Activated T-cell treated with anti-CD3 and anti-CD28 coated beads, Interleukin-2, amount 50 U/mL, for 1 hour (primary cell): ENCODE measurements at regions not wholly inside any gene's neighbourhood (a gene's known extent, or its start where the extent isn't known, plus 50 kb on each side); places are given as distances from the start of the nearest gene placed in this dataset.
"Not testable (repeated sequence)": the region's sequence is repeated elsewhere in the genome, so short reads cannot be mapped to it uniquely, and the experiment has no call there.

Source experiments
- DNase-seq: peaks from one replicate; pipeline ENCODE4 v3.0.0-alpha.2; 2020

DNA sequence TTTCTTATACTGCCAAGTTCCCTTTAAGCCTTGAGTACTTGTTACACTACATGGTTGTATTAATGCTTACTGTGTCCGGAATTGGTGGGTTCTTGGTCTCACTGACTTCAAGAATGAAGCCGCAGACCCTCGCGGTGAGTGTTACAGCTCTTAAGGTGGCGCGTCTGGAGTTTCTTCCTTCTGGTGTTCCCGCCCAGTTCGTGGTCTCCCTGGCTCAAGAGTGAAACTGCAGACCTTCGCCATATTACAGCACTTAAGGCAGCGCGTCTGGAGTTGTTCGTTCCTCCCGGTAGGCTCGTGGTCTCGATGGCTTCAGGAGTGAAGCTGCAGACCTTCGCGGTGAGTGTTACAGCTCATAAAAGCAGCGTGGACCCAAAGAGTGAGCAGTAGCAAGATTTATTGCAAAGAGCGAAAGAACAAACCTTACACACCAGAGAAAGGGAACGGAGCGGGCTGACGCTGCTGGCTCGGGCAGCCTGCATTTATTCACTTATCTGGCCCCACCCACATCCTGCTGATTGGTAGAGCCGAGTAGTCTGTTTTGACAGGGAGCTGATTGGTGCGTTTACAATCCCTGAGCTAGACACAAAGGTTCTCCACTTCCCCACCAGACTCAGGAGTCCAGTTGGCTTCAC lies 1171.3 kb upstream of the B3GALT2 start:
- DNase-seq, result not testable (repeated sequence)

DNA sequence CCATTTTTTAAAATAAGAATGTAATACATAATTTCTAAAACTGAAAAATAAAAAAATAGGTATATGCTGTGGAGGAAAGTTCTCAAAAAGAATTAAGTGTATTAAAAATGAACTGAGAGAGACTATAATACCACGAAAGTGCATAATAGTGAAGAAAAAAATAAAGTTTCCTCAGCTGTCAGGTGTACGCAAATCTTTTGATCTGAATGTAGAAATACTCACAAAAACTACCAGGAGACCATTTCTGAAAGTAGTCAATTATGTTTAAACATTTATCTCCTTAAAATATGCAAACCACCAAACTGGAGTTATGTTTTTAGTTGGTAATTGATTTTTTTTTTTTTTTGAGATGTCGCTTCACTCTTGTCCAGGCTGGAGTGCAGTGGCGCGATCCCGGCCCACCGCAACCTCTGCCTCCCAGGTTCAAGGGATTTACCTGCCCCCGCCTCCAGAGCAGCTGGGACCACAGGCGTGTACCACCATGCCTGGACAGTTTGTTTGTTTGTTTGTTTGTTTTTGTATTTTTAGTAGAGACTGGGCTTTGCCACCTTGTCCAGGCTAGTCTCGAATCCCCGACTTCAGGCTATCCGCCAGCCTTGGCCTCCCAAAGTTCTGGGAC lies 1169.2 kb upstream of the B3GALT2 start:
- DNase-seq, result no peak

DNA sequence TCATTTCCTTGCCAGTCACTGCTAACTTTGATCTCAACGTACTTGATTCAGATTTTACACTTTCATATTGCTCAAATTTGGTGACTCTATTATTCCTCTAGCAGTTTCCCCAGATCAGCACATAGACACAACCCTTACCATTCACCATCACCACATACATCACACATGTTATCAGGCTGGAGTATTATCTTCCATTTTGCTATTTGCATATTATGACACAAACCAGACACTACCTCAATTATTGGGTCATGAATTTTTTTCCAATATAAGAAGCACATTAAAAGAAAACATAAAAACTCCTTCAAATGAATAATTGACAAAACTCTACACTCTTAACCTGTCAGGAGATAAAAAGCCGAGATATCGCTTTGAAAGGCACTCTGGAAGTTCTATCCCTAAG lies 1166.7 kb upstream of the B3GALT2 start:
- no peak for DNase-seq

DNA sequence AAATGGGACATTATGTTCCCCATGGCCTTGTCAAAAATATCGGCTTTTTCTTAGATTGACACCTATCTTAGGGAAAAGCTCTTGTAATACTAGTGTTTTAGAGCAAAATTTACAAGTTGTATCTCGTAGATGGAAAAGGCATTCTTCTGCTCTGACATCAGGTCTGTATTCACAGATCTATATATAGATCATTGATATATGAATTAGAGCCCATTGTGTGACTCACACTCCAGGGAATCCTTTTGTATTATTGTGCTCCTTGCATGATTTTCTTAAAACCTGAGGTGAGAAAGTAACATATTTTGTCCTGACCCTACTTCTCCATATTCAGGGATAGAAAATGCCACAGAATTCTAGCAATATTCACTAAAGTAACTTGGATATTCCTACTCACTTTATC lies 1160.8 kb upstream of the B3GALT2 start:
- DNase-seq, result no peak

DNA sequence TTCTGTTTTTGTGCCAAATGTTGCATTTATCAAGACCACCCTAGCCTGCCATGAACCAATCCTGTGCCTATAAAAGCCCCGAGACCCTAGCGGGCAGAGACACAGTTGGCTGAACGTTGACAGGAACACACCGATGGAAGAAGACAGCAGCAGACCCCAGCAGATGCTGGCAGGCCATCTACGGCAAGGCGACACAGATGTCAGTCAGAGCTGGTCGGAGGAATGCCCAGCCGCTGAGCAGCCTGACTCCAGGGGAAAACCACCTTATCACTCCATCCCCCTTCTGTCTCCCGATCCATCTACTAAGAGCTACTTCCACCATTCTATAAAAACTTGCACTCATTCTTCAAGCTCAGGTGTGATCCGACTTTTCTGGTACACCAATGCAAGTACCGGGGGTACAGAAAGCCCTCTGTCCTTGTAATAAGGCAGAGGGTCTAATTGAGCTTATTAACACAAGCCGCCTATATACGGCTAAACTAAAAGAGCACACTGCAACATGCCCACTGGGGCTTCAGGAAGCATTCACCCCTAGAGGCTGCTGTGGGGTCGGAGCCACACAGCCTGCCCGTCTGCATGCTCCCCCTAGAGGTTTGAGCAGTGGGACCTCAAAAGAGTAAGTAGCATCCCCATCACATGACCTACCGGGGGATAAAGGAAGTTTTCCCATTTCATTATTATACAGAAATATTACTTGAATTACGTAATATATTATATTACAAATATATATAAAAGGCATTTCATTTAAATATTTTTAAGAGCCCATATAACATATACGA lies 1156.3 kb upstream of the B3GALT2 start:
- DNase-seq, result no peak

DNA sequence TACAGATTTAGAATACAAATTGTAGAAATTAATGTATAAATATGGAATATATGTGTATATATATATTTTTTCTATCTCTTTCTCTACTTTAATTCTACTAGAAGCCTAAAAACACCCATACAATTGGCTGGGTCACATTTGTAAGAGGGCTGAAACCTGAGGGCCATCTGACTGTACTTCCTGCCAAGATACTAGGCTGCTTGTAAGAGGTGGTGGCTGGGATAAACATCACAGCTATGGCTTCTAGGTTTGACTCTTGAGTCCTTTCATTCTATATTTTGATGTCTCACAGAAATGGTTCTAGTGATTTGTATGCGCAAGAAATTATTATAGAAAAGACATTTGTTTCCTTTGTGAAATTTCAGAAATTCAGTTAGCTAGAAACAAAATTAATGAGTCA lies 1155.2 kb upstream of the B3GALT2 start:
- no peak for DNase-seq

DNA sequence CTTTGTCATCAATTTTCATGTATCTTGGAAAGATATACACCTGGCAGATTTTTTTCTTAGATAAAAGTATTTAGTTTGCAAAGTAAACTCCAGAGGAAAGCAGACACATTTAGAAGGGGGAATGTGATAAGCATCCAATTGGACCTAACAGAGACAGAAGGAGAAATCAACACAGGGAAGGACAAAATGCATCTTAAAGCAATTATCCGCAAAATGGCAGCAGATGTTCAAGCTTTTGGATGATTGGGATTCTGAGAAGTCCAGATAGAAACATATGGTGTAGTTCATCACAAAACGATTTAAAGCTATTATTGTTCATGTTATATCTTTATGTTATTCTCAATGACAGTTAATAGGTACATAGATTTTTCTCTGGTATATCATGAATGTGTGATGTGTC lies 1153.1 kb upstream of the B3GALT2 start:
- no peak for DNase-seq

DNA sequence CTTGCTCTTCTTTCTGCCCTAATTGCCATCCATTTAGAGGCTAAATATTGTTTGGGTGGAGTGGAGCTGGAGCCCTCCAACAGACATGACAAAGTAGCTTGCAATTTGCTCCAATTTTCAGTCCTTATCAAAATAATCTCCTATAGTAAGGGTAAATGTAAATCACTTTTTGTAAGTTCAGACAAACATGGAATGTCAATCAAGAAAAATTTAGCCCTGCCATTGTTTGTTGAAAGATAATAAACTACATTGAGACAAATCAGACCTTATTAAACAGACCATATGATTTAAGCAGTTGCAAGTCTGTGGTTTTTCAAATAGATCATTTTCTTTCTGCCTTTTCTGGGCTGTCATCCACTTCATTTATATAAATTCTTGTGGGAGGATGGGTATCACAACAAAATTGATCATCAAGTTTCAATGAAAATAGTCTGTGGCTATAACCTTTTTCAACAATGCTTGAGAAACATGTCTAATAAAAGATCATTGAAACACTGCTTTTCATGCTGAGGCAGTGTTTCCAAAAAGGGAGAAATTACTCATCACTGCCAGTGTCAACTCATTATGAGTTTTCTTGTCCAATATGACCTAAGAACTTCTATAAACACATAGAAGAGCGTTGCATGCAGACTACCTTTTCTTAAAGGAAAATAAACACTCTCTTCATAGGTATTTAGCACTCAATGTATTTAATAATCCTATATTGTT lies 1152.0 kb upstream of the B3GALT2 start:
- no peak for DNase-seq

DNA sequence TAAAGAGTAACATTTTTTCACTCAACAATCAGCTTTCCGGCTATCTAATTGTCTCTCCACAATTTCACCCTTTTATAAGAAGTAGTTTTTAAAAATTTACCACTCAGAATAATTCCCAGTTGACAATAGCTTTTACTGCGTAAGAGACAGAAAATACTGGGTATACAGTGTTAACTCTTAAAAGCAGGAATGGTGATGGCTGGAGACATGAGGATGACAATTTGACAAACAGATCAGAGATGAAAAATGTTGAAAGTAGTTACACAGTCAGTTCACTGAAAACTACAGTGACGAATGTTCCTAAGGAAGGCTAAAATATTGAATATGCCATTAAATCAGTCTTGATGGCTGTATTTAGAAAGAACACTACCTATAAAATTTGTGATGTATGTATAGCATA lies 1146.8 kb upstream of the B3GALT2 start:
- no peak for DNase-seq

DNA sequence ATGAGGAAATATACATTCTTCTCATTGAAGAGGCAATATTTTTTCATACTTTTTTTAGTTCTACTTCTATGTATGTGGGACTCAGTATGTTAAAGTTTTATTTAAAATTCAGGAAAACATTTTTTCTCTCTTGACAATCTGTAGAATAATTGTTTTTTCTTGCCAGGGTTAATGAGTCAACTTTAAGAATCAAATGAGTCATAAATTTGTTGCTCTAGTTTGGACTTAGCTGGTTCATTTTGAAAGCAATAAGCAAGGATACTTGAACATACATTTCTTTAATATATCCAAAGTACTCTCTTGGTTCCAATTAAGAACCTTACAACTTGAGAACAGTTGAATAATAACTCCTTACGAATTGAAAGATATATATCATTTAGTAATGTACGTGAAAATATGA lies 1145.3 kb upstream of the B3GALT2 start:
- DNase-seq, result no peak

DNA sequence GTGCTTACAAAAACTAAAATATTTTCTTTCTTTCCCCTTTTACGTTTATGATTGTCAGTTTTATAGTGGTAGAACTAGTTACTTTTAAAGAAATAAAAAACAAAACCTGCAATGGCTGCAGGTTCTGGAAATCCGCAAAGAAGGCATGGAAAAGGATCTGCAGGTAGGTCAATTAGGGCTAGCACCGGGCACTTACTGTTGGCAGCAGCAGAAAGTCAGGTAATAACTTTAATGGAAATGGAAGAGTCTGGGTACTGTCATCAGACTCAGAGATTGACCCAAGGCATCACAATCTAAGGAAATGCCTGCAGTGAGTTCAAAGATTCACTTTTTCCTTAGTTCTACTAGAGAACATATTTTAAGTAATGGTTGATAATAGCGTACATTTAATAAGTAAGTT lies 1136.3 kb upstream of the B3GALT2 start:
- no peak for DNase-seq

DNA sequence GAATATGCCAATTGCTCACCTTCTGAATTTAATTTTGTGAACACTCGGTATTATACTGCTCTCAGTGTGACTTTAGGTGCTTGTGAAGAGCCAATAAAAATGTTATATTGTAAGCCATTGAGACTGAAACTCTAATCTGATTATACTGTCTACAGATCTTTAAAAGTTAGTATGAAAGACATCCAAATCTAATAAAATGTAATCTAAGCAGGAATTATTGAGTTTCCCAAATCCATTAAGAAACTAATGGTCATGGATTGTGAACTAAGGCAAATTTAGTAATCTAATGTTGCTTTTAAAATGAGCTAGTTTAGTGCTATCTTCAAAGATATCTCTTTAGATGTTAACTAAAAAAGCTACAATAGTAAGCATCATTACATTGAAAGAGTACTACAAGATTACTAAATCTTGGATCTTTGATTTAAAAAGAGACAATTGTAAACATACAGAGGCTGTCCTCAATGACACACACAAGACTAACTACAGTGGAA lies 1132.4 kb upstream of the B3GALT2 start:
- DNase-seq, result no peak

DNA sequence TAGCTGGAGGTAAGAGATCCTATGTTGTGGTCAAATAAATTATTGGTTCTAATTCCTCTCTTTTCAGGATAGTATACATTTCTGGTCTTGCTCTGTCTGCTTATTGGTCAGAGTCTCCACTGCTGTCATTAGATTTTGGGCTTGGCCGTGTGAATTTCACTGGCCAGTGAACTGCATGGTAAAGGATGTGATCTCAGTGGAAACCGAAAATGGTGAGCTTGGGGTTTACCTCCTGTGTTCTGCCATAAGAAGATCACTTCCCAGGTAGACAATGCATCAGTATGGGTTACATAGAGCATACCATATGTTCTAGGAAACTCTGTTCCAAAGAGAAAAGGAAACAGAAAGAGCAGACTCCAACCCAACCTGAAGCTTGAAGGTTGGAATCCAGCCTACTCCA lies 1123.3 kb upstream of the B3GALT2 start:
- DNase-seq, result no peak

DNA sequence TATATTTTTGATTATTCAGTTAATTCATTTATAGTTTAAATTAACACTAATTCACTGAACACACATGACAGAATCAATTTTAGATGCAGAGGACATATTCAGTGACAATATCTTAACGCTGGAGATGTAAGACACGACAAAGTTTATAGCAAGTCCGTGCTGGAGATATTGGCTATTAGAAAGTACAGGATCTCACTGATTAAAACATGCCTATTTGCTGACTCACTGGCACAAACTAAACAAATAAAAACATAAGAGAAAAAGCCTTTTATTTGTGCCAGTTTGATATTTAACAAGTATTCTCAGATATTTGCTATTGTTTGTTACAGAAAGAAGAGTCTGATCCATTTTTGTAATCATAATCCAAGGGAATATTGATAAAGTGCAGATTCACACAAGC lies 1122.9 kb upstream of the B3GALT2 start:
- no peak for DNase-seq

DNA sequence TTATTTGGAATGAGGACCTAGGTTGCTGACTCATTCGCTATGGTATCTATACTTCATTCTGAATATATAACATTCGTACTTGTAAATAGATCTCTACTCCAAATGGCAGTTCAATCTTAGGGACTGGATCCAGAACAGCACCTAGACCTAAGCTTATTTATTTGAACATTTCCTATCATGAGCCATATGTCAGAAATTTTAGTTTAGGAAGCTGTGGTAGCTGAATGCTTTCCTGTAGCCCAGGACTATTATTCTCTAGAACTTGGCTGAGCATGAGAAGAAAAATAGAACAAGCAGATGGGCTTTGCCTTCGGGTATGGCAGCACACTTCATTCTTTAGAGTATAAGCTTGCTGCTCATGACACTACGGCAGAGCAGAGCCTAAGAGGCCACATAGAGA lies 1114.4 kb upstream of the B3GALT2 start:
- DNase-seq, result no peak

DNA sequence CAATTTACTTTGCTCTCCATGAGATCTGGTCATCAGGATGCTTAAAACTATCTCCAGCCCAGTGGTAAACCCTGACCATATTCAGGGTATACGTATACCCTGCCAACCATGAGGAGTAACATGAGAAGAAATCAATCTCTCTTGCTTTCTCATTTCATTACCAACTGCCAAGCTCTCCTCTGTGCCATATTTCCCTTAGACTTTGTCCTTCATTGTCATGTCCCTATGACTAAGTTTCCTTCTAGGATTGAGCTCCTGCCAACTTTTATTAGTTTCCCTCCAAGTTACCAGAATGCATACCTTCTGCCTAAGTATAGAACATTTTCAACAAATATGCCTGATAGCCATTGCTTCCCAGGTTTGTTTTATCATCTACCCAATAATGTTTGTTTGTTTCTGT lies 1113.9 kb upstream of the B3GALT2 start:
- DNase-seq, result no peak

DNA sequence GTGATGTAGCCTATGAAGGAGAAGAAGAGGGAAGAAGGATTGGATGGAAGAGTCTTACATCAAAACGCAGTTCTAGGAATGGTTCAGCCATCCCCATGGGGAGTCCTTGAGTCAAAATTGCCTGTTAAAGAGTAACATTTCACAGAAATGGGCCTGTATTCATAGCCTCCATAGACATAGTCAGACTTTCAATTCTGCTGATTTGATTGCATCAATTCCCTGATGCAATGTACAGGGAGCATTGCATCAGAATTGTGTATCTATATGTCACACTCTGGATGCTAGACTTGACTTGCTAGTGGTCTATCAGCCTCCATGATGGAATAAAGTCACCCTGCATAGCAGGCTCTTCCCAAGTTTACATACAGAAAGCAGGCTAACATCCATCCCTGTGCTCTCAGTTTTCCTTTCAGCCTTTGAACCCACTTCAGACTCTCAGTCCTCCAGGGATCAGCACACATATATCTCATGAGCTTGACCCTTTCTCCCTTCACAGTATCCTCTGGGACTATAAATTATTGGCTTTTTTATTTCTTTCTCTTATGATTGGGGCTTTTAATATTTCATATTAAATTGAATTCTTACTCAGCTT lies 1111.7 kb upstream of the B3GALT2 start:
- DNase-seq, result no peak

DNA sequence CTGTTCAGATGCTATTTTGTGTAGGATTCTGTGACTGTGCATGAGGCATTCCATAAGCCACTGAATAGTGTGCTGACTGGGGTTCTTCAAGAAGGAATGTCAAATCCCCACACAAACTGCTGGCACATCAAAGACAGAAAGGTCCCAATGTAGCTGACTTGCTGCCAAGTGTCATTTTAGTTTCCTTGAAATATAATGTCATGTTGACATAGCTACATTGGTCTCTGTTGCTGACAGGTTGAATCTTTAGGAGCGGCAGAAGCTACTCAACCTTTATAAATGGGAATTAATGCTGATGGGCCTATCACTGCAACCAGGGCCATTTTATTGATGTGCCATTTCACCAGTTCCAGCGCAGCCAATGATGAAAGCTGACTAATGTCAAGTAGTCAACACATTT lies 1110.7 kb upstream of the B3GALT2 start:
- no peak for DNase-seq

DNA sequence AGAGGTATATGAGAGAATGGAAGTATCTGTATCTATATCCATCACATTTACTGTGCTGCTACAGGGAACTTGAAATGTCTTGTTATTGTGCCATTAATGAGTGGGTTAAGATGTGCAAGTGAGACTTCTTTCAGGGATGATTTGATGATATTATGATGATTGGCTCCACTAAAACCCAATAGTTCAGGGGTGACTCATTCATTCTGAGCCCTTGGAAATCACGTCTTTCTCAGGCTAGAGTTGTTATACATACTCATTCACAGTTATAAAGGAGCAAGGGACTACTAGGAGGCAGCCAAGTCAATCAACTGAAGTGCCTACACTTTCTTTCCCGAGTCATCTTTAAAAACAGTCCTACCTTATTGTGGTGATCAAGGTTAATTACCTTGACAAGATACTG lies 1109.8 kb upstream of the B3GALT2 start:
- DNase-seq, result no peak

DNA sequence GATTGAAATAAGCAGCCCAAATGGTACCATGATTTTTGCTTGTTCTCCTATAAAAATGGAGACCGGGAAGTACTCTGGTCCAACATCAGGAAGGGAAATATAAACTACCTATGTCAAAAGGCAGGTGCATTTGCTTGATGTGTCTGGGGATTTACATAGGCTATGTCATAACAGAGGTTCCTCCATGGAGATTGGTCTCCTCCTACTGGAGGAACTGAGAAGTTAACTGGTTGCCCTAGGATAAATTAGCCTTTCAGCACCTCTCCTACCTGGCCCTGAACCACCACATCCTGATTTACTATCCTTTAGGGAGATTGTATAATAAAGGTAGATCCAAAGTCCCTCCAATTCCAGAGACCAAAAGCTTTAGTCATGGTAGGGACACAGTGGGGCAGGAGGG lies 1109.3 kb upstream of the B3GALT2 start:
- no peak for DNase-seq

DNA sequence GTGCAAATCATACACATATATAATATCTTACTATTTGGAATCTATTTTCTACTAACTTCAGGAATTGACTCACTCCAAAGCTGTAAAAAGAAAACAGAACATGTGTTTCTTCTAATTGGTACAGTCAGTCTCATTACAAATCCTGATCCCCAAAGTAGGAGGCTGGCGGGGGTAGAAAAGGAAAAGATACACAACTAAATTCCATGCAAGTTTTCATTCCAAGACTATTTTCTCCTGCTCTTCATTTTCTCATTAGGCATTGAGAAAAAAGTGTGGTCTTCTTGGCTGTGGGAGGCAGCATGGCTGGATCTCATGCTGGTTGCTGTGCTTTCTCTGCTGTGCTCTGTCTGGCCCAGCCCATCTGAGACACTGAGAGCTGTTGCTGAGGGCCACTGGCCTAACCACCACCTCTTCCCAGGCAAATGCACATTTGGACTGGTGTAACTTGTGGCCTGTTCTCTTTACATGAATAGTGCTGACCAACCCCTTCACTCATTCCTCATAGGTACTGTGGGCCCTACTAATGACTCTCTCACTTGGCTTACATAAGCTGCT lies 1107.5 kb upstream of the B3GALT2 start:
- DNase-seq, result no peak

DNA sequence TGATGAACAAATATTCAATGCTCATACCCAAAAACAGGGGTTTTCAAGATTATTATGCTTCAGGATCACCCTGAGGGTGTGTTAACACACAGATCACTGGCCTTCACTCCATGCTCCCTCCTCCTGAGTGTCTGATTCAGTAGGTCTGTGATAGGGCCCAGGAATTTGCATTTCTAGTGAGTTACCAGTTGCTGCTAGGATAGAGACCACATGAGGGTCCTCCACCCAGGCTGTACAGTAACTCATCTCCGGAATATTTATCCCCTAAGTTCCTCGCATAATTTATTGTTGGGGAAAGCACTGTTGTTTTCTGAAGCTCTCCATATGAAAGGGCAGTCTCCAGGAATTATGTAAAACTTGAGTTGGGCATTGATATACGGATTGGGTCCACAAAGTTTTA lies 1106.6 kb upstream of the B3GALT2 start:
- DNase-seq, result no peak
